Vagina (tissue), 2 donors: ENCODE measurements at regions not wholly inside any gene's neighbourhood (a gene's known extent, or its start where the extent isn't known, plus 50 kb on each side); places are given as distances from the start of the nearest gene placed in this dataset.

ENCODE experiments used
- CTCF ChIP-seq, 3 experiments: fragments of 450-650 bp in 2 of 3; fragments of 200-600 bp in 1 of 3; sonication (generic) in 1 of 3; IDR thresholded peaks; one replicate each; pipeline ENCODE4 v1.5.1; 2017 to 2019; ENCODE audit warnings: antibody characterized with exemption in 3 of 3, mild to moderate bottlenecking in 2 of 3, moderate library complexity in 2 of 3
- POLR2A ChIP-seq, 2 donors: fragments of 450-650 bp; IDR thresholded peaks; one replicate each; pipeline ENCODE4 v1.6.1; 2017; ENCODE audit warnings: antibody characterized with exemption in 2 of 2, mild to moderate bottlenecking in 2 of 2, moderate library complexity in 2 of 2
- POLR2AphosphoS5 ChIP-seq, 2 donors: sonication (generic); formaldehyde crosslinking; IDR thresholded peaks; one replicate each; pipeline ENCODE4 v1.9.0; 2017; ENCODE audit warnings: antibody characterized with exemption in 2 of 2, mild to moderate bottlenecking in 2 of 2, low read depth in 1 of 2; ENCODE audit not compliant: insufficient read depth in 1 of 2

DNA sequence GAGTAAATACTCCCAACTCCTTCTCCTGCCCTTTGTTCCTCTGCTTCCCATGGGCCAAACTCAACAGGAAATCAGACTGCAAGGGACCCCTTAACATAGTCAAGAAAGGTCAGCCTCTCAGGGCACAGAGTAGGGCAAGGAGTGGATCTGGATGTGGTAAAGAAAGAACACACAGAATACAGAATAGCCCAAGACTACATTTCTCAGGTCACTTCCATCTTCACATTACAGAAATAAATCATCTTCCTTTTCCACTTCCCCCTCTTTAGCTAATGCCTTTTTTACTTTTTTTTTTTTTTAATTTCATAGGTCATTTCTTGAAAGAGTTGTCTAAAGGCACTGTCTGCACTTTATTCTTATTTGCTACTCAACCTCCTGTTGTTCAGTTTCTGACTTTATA is 558.3 kb downstream of the TNS1 start:
- TF ChIP-seq POLR2AphosphoS5 (IDR thresholded peaks at IDR 0.05; ENCODE audit: insufficient read depth in 1 of 2, low read depth in 1 of 2): no peak
- no peak for TF ChIP-seq POLR2A (IDR thresholded peaks at IDR 0.05)
- TF ChIP-seq CTCF (IDR thresholded peaks at IDR 0.05): no peak
